NCI-H1694 (cell line): ENCODE measurements at regions not wholly inside any gene's neighbourhood (a gene's known extent, or its start where the extent isn't known, plus 50 kb on each side); places are given as distances from the start of the nearest gene placed in this dataset.

Experiments
- DNase-seq: peaks from one replicate; lab custom pipeline; 2025; lab: John Stamatoyannopoulos, UW

DNA sequence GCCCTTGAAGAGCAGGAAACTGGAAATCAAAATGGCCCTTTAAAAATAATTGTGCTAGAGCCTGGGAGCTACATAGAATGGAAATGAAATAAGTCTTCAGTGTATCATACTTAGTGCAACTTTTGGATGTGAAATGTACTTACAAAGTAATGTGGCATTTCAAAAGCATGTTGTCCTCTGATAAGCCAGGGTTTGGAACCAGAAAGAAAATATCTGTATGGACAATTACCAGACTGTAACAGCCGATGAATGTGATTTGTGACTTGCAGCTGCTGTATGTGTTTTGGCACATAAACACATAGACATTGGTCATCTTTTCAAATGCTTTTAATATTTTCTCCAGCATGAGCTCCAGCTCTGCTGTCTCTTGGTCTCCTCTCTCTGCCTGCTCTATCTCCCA lies 546.4 kb downstream of the OMA1 start:
- DNase-seq = no peak

DNA sequence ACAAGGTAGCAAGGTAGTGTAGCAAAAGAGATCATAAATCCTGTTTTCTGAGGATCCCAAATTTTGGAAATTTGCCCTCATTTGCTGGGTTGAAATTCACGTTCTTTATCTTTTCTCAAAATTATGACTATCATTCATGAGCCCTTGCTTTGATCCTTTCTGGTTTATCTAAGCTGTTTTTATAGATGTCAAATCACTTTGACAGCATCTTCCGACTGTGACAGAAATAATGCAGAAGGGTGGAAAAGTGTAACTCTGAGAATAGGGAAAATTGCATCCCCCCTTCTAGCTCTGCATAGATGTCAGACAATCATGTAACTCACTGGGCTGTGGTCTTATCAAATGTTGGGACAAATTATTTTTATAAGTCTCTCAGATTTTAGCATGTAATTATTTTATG lies 550.1 kb downstream of the OMA1 start:
- DNase-seq = no peak

DNA sequence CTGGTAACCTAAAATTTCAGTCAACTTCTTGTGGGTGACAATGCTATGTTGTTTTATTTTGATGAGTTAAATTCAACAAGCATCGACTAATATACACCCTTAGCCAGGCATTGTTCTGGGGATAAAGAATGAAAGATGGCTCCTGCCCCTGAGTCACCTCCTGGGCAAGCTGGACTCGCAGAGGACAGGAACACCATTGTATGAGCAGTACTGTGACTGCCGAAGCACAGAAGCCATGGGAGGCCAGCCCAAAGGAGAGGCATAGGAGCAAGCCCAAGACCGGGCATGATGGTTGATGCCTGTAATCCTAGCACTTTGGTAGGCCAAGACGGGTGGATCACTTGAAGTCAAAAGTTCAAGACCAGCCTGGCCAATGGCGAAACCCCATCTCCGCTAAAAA lies 555.2 kb downstream of the OMA1 start:
- no peak for DNase-seq

DNA sequence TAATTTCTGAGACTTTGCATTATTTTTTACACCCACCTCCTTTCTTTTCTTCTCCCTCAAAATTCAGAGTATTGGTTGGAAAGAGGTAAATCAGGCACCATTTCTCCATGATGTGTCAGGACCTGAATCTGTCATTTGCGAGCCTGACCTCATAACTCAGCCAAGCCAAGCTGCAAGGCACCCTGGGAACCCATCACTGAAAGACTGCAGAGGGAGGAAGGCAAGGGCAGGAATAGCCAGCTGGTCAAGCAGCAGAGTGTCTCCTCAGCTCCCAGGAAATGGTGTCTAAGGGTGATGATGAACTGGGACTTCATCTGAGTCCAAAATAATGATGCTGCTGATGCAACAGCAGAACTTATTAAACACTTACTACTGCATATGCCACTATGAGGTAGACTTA lies 556.6 kb downstream of the OMA1 start:
- DNase-seq = no peak

DNA sequence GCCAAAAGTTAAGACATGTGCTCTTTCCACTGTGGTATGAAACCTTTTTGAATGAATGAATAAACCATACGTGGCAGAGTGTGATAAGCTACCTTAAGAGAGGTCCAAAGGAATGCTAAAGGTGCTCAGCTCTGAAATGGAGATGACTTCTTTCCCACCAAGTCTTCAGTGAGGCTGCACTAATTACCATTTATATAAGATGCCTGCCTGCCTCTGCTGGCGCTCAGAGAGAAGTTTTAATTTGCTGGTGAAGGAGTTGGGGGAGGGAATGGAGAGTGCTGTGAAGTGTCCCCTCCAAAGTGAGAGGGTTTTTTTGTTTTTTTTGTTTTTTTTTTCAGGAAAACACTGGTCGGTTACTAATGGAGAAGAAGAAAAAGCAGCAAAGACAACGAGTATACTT lies 559.0 kb downstream of the OMA1 start:
- no peak for DNase-seq

DNA sequence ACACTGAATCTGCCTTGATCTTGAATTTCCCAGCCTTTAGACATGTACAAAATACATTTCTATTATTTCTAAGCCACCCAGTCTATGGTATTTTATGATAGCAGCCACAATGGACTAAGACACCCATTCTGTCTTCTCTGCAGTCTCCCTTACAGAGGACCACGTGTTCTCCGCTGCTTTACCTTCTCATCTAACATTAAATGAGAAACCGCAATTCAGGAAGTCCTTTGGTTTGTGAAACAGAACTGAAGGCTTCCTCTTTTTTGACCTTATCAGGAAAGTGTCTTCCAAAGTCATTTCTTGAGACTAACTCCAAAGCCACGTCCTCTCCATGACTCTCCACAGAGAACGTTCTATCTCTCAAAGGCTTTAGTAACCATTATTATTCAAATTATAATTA lies 560.1 kb downstream of the OMA1 start:
- no peak for DNase-seq

DNA sequence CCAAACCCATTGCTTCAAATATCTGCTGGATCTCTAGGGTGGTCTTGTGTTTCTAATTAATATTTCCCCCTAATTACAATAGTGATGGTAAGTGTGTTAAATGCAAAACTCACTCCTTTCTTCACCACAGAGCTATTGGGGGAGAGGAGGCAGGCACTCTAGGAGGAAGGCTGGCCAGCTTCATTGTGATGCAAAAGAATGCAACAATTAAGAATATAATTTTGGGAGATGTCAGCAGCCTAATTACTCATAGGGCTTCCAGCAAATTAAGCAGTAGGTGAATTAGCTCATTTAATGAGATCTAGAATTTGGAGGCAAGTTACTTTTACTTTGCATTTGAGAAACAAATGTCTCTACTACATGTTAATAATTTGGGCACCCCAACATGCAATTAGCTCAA lies 560.4 kb upstream of the DAB1 start:
- no peak for DNase-seq

DNA sequence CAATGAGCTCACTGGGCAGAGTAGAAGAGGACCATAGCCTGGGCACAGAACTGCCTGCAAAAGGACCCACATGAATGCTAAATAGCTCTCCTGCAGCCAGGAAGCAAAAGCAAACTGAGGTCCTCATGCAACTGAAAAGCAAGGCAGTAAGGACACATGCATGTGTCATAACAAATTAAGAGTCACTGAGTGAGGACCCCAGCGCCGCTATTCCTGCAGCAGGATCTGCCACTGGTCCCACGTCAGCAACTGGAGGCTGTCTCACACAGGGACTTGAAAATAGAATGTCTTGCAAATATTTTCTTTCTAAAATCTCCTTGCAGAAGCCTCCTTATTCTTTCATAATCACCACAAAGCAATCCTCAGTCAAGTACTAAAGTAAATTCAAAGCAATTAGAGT lies 559.6 kb upstream of the DAB1 start:
- no peak for DNase-seq

DNA sequence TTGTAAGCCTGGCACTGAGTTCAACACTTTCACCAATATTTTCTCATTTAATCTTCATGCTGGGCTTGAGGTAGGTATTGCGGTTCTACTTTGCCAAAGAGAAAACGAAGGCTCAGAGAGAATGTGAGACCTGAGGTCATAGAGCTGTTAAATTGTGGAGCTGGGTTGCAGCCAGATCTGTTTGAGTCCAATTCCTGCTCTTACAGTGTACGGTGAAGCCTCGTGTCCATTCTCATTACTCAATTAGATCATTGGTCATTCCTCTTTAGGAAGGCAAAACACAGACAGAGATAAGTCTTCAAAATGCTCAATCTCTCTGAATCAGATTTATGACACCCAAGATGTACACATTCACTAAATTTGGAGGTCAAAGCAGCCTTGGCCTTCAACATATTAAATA lies 559.0 kb upstream of the DAB1 start:
- DNase-seq = no peak

DNA sequence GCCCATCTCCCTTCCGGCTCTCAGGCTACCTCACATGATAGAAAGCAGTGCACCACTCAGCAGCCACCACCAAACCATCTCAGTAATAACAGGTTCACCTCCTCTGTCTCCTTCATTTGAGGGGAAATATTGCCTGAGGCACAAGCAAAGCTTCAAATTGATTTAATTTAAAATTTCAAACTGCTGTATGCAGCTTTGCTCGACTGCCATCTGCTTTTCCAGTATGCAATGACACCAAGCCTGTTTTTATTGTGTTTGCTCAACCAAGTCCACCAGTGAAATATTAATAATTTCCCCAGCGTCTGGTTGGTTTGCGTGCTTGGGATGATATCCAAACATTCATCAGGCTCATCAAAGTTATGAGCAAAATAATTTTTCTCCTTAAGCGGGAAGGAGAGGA lies 552.4 kb upstream of the DAB1 start:
- peak; percentile 55 for DNase-seq

DNA sequence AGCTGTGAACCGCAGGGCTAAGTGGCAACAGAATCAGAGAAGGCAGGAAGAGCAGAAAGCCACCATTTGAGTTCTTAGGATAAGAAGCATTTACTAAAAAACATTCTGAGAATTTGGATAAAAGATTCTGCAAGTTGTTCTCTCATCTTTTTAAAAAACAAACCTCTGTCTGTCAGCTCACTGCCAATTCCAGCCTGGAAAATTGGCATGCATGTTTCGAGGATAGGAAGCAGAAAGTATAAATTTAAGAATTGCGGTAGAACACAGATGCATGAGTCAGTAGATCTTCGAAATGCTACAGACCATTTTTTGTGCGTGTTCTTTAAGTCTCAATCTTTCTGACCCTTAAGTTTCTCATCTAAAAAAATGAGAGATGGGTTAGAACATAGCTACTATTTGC lies 544.5 kb upstream of the DAB1 start:
- DNase-seq = no peak

DNA sequence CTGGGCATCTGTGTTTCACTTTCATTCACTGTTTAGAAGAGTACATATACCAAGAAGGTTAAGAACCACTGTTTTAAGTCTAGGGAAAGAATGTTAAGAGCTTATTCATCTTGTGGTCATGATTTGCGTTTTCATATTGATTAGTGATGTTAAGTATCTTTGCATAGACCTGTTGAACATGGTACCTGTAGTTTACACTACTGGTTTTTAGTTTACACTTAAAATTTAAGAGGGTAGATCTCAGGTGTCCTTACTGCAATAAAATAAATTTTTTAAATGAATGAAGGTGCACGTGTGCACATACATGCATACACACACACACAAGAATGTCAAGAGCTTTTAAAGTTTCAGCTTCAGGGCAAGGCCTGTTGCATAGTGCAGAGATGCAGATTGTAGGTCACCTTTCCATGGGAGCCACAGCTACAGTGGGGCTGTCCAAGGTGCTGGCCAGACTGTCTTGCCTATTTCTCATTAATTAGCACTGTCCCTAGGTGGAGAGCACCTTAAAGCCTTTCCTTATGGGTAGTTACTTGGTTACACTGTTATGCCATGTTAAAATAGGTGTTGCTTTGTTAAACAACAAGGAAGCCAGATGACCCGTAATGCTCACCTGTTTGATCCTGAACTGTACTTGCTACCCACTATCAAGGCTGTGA lies 543.0 kb upstream of the DAB1 start:
- DNase-seq = no peak

DNA sequence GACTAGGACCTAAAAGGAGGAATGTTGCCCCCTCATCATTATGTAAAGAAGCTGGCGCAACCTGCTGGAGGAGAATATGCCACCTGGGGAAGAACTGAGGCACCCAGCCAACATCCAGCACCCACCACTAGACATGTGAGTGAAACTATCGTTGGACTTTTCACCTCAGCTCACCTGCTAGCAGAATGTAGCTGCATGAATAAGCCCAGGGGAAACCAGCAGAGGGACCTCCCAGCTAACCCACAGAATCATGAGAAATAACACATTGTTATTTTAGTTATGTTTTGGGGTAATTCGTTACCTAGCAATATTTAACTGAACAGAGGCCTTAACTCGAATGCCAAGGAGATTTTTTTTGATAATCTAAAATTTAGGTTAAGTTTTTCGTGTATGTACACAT lies 542.5 kb upstream of the DAB1 start:
- DNase-seq = no peak

DNA sequence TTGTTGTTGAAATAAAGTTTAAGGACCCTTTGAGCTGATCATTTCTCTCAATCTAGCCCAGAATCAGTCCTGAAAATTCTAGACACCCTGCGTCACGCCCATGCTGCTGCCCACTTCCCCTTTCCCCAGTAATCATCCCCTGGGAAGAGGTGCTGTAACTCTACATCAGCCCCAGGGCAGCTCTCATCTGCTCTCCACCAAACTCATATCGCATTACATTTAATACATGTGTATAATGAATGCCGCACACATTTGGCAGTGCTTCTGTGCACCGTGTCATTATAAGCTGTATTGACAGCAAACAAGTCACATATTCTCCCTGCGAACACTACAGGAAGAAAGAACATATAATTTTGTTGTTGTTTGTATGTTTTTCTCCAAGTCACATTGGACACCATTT lies 539.7 kb upstream of the DAB1 start:
- peak; percentile 88 for DNase-seq

DNA sequence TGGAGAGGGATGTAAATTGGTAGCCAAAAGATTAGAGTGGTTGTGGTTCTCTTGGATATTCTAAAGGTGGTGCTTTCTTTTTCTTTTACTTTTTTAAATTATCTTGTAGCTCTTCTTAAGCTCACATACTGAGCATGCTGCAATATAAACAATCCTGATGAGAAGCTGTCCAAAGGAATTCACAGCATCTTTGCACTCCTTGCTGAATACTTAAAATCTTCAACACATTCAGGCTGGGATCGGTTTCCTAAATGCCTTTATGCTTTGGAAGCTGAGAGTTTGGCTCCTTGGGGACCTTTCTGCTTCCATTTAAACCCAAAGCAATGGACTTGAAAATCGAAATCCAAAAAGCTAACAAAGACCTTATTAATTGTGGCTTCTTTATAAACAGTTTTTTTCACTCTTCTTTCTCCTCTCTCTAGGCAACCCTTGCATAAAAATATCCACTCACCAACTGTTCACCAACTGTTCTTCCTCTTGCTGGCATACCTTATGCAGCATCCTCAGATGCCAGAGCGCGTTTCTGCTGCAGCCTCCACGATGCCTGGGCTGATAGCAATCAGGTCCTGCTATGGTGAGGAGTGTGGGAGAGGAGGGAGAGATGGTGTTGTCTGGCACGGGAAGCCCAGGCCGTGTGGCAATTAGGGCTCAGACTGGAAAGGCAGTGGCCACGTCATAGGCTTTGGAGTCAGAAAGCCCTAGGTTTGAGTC lies 535.8 kb upstream of the DAB1 start:
- DNase-seq = peak; percentile 74

DNA sequence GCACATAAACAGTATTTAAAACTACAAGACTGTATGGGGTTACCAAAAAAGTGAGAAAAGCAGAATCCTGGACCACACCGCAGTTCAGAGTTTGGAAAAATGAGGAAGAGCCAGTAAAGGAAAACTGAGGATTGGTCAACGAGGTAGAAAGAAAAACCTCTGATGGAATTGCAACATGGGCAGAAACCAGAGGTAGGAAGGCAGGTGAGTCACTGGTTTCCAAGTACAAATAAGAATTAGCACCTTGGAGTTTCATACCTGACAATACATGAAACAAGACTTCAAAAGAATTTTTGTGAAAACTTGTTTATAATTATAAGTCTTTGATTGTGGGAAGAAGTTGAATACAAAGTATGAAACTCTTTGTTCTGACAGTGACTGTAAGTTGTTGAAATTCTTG lies 533.7 kb upstream of the DAB1 start:
- DNase-seq = no peak

DNA sequence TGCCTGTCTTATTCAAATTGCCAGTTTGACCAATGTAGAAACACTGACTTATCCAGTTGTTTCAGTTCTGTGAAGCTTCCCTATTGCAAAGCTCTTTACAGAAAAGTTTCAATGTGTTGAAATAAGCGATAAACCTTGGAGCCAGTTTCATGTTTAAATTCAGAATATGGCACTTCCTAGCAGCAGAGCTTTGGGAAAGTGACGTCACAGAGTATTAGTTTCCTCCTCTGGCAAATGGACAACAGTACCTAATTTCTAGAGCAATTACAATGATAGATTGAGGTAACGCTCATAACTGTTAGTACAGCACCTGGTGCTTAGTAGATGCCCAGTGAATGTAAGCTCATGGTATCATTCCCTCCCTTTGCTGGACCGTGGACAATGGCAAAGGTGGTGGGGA lies 527.5 kb upstream of the DAB1 start:
- DNase-seq = no peak

DNA sequence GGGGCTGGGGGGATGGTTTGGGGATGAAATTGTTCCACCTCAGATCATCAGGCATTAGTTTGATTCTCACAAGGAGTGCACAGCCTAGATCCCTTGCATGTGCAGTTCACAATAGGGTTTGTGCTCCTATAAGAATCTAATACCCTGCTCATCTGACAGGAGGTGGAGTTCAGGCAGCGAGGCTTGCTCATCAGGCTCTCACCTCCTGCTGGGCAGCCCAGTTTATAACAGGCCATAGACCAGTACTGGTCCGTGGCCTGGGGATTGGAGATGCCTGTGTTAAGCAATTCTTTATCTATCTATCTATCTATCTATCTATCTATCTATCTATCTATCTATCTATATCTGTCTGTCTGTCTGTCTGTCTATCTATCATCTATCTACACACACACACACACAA lies 525.3 kb upstream of the DAB1 start:
- DNase-seq = no peak

DNA sequence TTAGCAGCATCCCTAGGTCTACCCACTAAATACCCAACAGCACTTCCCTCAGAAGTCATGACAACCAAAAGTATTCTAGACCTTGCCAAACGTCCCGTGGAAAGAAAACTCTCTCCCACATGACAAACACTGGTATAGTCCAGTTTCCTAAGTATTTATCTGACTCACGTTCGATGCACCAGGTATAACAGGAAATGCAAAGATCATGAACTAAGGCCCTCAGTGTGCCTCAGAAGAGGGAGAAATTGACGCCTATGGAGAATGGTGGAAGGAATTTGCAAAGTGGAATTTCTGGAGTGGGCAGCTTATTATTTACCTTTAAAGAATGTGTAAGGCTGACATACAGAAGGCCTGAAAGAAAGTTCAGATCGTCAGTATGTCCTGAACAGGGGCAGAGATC lies 523.6 kb upstream of the DAB1 start:
- DNase-seq = no peak

DNA sequence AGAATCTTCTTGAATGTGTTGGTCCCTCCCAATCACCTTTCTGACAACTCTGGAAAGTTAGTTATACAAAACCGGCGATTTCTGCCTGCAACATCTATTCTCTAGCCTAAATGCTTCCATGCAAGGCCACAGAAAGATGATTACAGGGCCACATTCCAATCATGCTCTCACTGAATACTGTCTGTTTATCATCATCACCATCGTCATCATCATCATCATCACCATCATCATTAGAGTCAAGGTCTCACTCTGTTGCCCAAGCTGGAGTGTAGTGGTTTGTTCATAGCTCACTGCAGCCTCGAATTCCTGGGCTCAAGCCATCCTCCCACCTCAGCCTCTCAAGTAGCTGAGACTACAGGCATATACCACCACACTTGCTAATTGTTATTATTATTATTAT lies 521.2 kb upstream of the DAB1 start:
- DNase-seq = no peak

DNA sequence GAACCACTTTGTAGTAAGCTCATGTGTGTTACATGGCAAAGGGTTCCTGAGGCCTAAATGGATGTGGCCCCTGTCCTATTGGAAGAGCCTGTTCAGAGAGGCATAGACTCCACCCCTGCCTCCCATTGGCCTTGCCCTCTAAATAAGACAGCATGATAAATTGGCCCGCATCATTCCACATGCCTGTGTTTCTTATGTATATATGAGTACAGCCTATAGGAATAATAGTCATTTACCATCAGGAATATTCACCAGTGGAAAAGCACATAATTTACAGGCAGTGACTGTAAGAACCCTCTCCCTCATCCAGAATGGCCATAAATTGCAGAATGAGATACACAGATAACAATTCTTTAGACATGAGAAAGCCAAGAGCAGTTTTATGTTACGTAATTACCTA lies 519.5 kb upstream of the DAB1 start:
- DNase-seq = no peak

DNA sequence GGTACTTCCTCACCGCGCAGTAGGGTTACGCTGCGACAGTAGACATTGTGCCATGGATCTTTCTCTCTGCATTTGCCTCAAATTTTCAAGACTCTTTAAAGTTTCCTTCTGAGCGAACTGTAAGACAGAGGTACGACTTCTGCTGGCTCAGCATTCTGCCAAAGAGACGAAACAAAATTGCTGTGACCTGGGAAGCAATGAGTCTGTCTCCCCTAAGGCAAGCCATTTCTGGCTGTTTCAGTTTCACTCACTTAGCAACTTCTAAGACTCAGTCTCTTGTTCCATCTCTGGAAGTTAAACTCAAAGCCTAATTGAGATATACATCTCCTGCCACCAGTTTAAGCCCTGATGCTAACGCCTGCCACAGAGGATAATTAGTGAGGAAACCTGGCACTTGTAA lies 510.9 kb upstream of the DAB1 start:
- DNase-seq = no peak

DNA sequence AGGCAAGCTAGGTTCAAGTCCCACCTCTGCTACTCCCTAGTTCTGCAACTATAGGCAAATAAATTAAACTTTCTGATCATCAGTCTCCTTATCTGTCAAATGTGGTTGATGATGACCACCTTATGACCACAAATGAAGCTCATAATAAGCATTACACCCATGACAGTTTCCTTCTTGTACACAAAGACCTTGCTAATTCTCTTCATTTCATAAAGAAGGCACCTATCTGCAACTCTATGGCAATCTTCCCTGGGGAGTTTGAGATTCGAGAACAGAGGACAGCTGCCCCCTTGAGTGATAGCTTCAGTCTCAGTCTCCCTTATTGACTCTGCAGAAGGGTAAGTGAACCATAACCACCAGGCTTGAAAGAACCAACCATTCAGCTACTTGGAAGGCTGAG lies 503.1 kb upstream of the DAB1 start:
- DNase-seq = no peak

DNA sequence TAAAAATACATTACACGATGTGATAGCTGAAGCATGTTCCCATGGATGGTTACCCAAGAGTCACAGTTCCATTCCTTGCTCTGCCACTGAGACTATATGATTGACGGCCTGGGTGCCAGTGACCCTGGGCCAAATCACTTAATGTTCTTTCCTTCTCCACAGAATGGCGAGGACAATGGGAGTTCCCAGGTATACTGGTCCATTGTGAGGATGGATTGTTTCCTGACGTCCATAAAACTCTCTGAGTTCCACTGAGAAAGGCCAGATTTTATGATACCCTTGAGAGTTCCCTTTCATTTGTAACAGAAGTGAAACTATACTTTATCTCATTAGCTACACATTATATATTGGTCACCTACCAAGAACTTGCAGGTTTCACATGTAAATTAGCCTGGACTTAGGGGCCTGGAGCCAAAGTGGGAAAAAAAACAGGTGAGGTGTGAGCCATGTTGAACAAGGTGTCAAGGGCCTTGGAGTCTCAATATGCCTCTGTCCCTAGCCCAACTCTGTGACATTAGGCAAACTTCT lies 502.2 kb upstream of the DAB1 start:
- no peak for DNase-seq
